Stomach (tissue), 8 donors: ENCODE measurements at regions not wholly inside any gene's neighbourhood (a gene's known extent, or its start where the extent isn't known, plus 50 kb on each side); places are given as distances from the start of the nearest gene placed in this dataset.

Source experiments
- DNase-seq, 2 donors: peaks; one replicate each; pipeline versions ENCODE4 v3.0.0 to v3.0.0-alpha.2; 2013 to 2019
- H3K27ac ChIP-seq, 5 donors: fragments of 200-600 bp in 4 of 5; sonication (generic) in 4 of 5; one replicate each; pipeline ENCODE4 v1.5.1; 2013 to 2019; ENCODE audit warnings: mild to moderate bottlenecking in 1 of 5, moderate library complexity in 1 of 5
- H3K27me3 ChIP-seq, 3 donors: fragments of 200-600 bp; sonication (generic); one replicate each; pipeline ENCODE4 v1.5.1; 2017 to 2019; ENCODE audit warnings: mixed run types in 1 of 3
- H3K36me3 ChIP-seq, 4 donors: fragments of 200-600 bp; sonication (generic); 1 replicate in 3 of 4; 2 replicates in 1 of 4; pipeline ENCODE4 v1.5.1; 2016 to 2019
- H3K4me1 ChIP-seq, 4 donors: fragments of 200-600 bp; sonication (generic); one replicate each; pipeline ENCODE4 v1.5.1; 2016 to 2019
- H3K4me3 ChIP-seq, 4 donors: fragments of 200-600 bp; sonication (generic) in 3 of 4; one replicate each; pipeline ENCODE4 v1.5.1; 2016 to 2019; ENCODE audit warnings: mild to moderate bottlenecking in 1 of 4
- H3K9me3 ChIP-seq, 4 donors: fragments of 200-600 bp; sonication (generic); one replicate each; pipeline ENCODE4 v1.5.1; 2016 to 2019
- EP300 ChIP-seq: sonication (generic); formaldehyde crosslinking; IDR thresholded peaks from one replicate; pipeline ENCODE4 v1.6.1; 2017; ENCODE audit warnings: antibody characterized with exemption
- POLR2A ChIP-seq, 4 donors: fragments of 450-650 bp; IDR thresholded peaks; one replicate each; pipeline ENCODE4 v1.6.1; 2016; ENCODE audit warnings: antibody characterized with exemption in 4 of 4, control low read depth in 2 of 4, mild to moderate bottlenecking in 1 of 4, moderate library complexity in 1 of 4
- POLR2AphosphoS5 ChIP-seq, 3 donors: sonication (generic); formaldehyde crosslinking; IDR thresholded peaks; one replicate each; pipeline ENCODE4 v1.6.1; 2016; ENCODE audit warnings: antibody characterized with exemption in 3 of 3
- WGBS, 5 donors: extraction: QIAGEN DNeasy Blood & Tissue Kit in 3 of 5; methylation state at CpG; one replicate each; pipeline versions ENCODE4 v1.1.5 to v1.1.7; 2013 to 2018; 5-methylcytosine and 5-hydroxymethylcytosine counted together
- intact Hi-C: fragments of 100-400 bp; cut with DNase I; formaldehyde crosslinking; loops from one replicate; pipeline ENCODE4 v1.15.1; 2023; ENCODE audit warnings: low total_unique reads
- TF ChIP-seq, protein P1 (sequence below), 7 experiments: fragments of 450-650 bp in 4 of 7; fragments of 200-600 bp in 3 of 7; sonication (generic) in 3 of 7; IDR thresholded peaks; one replicate each; pipeline ENCODE4 v1.5.1; 2016 to 2019; ENCODE audit warnings: antibody characterized with exemption in 7 of 7, control low read depth in 2 of 7, mild to moderate bottlenecking in 1 of 7
- donor health status: healthy with polysubstance abuse.
- donor health status: Bipolar disorder and iron deficiency.
- donor health status: healthy.

DNA sequence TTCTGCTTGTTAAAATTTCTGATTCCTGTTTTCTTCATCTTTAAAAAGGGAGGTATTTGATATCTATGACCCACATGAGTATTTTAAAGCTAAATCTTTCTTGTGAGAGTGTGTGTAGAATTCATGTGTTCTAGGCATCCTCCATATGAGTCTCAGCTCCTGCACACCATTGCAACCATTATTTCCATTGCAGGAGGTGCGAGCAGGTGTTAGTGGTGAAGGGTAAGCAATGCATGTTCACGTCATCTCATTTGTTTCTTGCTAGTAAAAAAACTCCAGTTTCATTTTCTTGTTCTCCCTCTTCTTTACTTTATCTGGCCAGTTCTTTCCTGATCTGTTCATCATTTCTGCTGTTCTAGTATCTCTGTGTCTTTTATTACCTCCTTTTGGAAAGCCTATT is 100.5 kb downstream of the ADRA2A start:
- Histone ChIP-seq H3K4me1 (no peaks in the 10 kb centered on the region), H3K36me3 (no peaks in the 10 kb centered on the region), H3K9me3 (no peaks in the 10 kb centered on the region), H3K27ac (no peak overlapping the region), H3K27me3 (no peaks in the 10 kb centered on the region), H3K4me3 (no peak overlapping the region)
- intact Hi-C loops = no loop called here
- no peak for TF ChIP-seq POLR2A (IDR thresholded peaks at IDR 0.05)
- TF ChIP-seq, protein P1, sequence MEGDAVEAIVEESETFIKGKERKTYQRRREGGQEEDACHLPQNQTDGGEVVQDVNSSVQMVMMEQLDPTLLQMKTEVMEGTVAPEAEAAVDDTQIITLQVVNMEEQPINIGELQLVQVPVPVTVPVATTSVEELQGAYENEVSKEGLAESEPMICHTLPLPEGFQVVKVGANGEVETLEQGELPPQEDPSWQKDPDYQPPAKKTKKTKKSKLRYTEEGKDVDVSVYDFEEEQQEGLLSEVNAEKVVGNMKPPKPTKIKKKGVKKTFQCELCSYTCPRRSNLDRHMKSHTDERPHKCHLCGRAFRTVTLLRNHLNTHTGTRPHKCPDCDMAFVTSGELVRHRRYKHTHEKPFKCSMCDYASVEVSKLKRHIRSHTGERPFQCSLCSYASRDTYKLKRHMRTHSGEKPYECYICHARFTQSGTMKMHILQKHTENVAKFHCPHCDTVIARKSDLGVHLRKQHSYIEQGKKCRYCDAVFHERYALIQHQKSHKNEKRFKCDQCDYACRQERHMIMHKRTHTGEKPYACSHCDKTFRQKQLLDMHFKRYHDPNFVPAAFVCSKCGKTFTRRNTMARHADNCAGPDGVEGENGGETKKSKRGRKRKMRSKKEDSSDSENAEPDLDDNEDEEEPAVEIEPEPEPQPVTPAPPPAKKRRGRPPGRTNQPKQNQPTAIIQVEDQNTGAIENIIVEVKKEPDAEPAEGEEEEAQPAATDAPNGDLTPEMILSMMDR (IDR thresholded peaks at IDR 0.05) = no peak
- TF ChIP-seq POLR2AphosphoS5 (IDR thresholded peaks at IDR 0.05) = no peak
- TF ChIP-seq EP300 = no peak
- DNase-seq = no peak
- WGBS, 5 donors = 64 to 77% (median 71%) methylated on average over 2 of the region's 2 CpGs

DNA sequence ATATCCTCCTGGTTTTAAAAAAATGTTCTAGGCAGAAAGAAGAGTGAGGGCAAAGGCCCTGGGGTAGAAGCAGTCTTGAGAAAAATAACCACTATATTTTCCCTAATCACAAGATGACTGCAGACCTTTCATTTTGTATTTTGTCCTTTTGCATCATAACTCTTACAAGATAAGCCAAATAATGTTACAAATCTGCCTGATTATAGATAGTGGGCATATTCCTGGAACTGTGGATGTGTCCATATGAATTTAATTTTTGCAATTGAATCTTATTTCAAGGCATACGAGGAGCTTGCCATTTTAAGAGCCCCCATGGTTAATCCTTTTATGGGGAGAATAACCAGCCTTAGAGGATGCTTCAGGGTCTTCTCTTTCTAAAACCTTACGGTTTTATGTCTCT is 102.7 kb downstream of the ADRA2A start:
- intact Hi-C loops = no loop called here
- H3K36me3 ChIP-seq = no peaks in the 10 kb centered on the region
- TF ChIP-seq POLR2A (IDR thresholded peaks at IDR 0.05) (no peak), EP300 (no peak), POLR2AphosphoS5 (IDR thresholded peaks at IDR 0.05) (no peak)
- no peaks in the 10 kb centered on the region for H3K4me1 ChIP-seq
- WGBS, 5 donors = 76 to 89% (median 82%) methylated on average over 2 of the region's 2 CpGs
- H3K9me3 ChIP-seq = no peaks in the 10 kb centered on the region
- DNase-seq = no peak
- no peaks in the 10 kb centered on the region for H3K27me3 ChIP-seq
- H3K27ac ChIP-seq = no peak overlapping the region
- H3K4me3 ChIP-seq = no peak overlapping the region

DNA sequence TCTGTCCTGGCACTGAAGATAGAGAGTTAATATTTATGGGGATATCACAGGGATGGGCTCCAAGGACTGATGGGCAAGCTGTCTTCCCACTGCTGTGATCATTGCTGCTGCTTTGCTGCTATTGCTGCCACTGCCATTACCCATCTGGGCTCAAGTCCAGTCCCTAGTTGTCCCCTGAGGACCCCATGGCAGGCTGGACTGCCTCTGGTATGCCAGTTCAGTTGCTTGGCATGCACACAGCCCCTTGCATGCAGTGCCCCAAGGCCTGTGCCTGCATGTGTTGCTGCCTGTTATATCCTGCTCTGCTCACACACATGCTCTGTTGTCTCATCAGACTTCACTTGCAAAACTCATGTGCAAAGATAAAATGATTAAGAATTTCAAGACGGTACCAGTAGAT is 109.5 kb downstream of the ADRA2A start:
- no peak for TF ChIP-seq POLR2AphosphoS5 (IDR thresholded peaks at IDR 0.05)
- TF ChIP-seq, protein P1 (IDR thresholded peaks at IDR 0.05) = no peak
- no peak for TF ChIP-seq POLR2A (IDR thresholded peaks at IDR 0.05)
- TF ChIP-seq EP300 = no peak
- no peak overlapping the region for H3K27ac ChIP-seq
- no peak for DNase-seq
- 70 to 84% (median 81%) methylated on average over 1 of the region's 1 CpG for WGBS, 5 donors
- intact Hi-C loops = no loop called here
- no peaks in the 10 kb centered on the region for H3K9me3 ChIP-seq
- no peaks in the 10 kb centered on the region for H3K36me3 ChIP-seq
- no peaks in the 10 kb centered on the region for H3K4me1 ChIP-seq
- H3K4me3 ChIP-seq = no peak overlapping the region
- no peaks in the 10 kb centered on the region for H3K27me3 ChIP-seq

DNA sequence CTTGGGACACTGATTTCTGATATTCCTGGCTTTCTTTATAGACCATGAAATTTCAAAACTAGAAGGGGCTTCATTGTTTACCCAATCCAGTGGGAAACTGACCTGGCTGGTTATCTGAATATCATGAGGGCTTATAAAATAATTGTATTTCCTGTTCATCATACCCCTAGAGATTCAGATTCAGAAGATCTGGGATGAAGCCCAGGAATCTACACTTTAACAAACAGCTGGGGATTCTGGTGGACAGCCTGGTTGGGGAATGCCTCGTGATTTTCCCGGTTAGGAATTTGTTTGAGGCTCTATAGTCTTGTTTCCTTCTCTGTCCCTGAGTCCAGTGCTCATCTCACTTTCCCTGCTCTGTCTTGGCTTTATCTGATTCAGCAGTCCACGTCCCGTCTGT is 110.3 kb downstream of the ADRA2A start:
- Histone ChIP-seq H3K36me3 (no peaks in the 10 kb centered on the region), H3K27ac (no peak overlapping the region), H3K27me3 (no peaks in the 10 kb centered on the region), H3K4me1 (no peaks in the 10 kb centered on the region), H3K9me3 (no peaks in the 10 kb centered on the region), H3K4me3 (no peak overlapping the region)
- TF ChIP-seq EP300 = no peak
- no peak for TF ChIP-seq POLR2A (IDR thresholded peaks at IDR 0.05)
- TF ChIP-seq, protein P1 (IDR thresholded peaks at IDR 0.05) = no peak
- TF ChIP-seq POLR2AphosphoS5 (IDR thresholded peaks at IDR 0.05) = no peak
- DNase-seq = no peak
- intact Hi-C loops = no loop called here
- 52 to 57% (median 55%) methylated on average over 4 of the region's 4 CpGs for WGBS, 5 donors

DNA sequence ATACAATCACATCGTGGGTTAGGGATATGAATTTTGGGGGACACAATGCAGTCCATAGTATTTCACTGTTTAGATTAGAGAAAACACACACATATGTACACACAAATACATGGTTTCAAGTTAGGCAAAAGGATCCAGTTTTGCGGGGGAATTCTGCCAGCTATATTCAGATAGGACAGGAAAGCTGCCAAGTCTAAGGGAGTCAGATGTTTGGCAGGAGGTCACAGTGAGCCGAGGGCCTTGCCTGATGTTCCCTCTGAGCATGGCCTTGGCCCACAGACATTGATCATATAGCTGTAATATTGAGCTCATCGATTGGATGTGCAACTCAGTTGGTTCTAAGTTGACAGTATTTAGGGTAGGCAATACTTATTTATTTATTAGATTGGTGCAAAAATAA is 122.8 kb downstream of the ADRA2A start:
- 42 to 61% (median 51%) methylated on average over 4 of the region's 4 CpGs for WGBS, 5 donors

More for the DNA sequence above, 122.8 kb downstream of the ADRA2A start:
- H3K4me1 ChIP-seq = no peaks in the 10 kb centered on the region
- no peaks in the 10 kb centered on the region for H3K36me3 ChIP-seq
- TF ChIP-seq POLR2A (IDR thresholded peaks at IDR 0.05) (no peak), EP300 (no peak), POLR2AphosphoS5 (IDR thresholded peaks at IDR 0.05) (no peak)
- TF ChIP-seq, protein P1 (IDR thresholded peaks at IDR 0.05) = no peak
- intact Hi-C loops = no loop called here
- H3K4me3 ChIP-seq = no peak overlapping the region
- no peak for DNase-seq
- H3K9me3 ChIP-seq = peaks cover 0 to 10% (median 0%) of the 10 kb centered on the region in 4 donors
- no peak overlapping the region for H3K27ac ChIP-seq
- H3K27me3 ChIP-seq = no peaks in the 10 kb centered on the region
